ENCODE measurements at regions not wholly inside any gene's neighbourhood (a gene's known extent, or its start where the extent isn't known, plus 50 kb on each side); places are given as distances from the start of the nearest gene placed in this dataset.

DNA sequence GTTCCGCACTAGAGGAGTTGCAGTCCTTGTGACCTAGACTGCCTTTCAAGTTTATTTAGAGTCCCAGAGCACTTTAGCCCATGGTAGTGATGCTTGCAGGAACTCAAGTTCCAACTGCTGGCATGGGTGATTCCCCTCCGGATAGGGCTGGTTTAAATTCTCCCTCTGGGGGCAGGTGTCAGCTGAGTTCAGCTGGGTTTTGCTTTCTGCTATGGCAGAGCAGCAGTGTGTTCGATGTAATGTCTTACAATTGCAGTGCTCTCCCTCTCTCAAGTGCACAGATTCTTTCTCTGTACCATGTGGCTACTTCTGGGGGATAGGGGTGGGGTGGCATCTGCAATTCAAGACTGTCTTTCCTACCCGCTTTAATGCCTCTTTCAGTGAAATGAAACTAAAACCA lies 164.8 kb upstream of the ZIC3 start:
- ChIA-PET POLR2A (no interaction called here), CTCF (no interaction called here)
- H3K27ac ChIP-seq (ENCODE audit: low read depth, low read length), result no peak overlapping the region

DNA sequence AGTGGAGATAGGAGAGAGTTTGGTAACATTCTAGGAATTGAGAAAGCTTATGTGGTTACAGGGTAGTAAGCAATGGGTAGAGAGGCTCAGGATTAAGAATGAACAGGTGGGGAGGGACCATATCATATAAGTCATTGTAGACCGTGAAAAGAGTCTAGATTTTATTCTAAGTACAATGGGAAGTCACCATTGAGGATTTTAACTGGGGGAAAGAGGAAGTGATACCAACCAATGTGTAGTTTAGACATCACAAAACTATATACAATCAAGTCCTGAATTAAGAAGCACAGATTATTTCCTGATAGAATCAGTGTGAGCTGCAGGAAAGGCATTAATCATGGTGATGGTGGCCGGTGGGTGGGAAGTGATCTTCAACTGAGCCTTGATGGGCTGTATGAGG lies 178.3 kb upstream of the ZIC3 start:
- Histone ChIP-seq H3K9me3 (ENCODE audit: control insufficient read depth, insufficient read depth, low read length) (no peaks in the 10 kb centered on the region), H3K27me3 (ENCODE audit: control insufficient read depth, insufficient read depth, low read length) (no peaks in the 10 kb centered on the region), H3K4me3 (ENCODE audit: low read depth, low read length) (no peak overlapping the region), H3K27ac (ENCODE audit: low read depth, low read length) (no peak overlapping the region)
- CTCF ChIA-PET, result no interaction called here
- POLR2A ChIA-PET, result no interaction called here
- no peak for DNase-seq (ENCODE audit: low read depth, low spot score)
- TF ChIP-seq CTCF (IDR thresholded peaks at IDR 0.05; ENCODE audit: low read depth, low read length), result no peak

More for the DNA sequence above, 164.8 kb upstream of the ZIC3 start:
- DNase-seq (ENCODE audit: low read depth, low spot score), result no peak
- no peak overlapping the region for H3K4me3 ChIP-seq (ENCODE audit: low read depth, low read length)
- no peaks in the 10 kb centered on the region for H3K27me3 ChIP-seq (ENCODE audit: control insufficient read depth, insufficient read depth, low read length)
- H3K9me3 ChIP-seq (ENCODE audit: control insufficient read depth, insufficient read depth, low read length), result peaks cover 17% of the 10 kb centered on the region
- no peak for TF ChIP-seq CTCF (IDR thresholded peaks at IDR 0.05; ENCODE audit: low read depth, low read length)

DNA sequence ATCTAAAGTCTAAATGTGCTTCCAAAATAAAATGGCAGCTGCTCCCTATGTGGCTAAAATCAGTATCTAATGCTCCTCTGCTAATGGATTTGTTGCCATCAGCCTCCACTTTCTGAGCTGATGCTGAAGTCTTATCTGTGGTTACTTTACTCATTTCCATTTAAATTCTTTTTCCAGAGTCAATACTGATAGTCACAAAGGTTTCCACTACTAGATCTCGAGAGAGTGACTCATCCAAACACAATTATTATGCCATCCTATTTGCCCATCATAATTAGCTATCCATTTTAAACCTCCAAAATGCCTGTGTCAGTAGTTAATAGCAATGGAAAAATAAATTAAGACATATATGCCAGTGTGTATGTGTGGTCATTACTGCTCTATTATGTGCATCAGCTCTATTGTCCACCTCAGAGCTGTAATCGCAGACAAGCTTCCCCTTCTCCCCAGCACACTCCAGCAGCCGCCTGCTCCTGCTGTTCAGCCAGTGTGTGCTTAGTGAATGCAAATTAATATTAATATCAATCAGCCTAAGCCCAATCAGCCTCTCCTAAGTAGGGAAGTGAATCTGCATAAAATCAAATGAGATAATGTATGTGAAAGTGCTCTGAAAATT lies 199.8 kb upstream of the ZIC3 start:
- Histone ChIP-seq H3K27ac (ENCODE audit: low read depth, low read length) (no peak overlapping the region), H3K9me3 (ENCODE audit: control insufficient read depth, insufficient read depth, low read length) (no peaks in the 10 kb centered on the region), H3K4me3 (ENCODE audit: low read depth, low read length) (no peak overlapping the region), H3K27me3 (ENCODE audit: control insufficient read depth, insufficient read depth, low read length) (no peaks in the 10 kb centered on the region)
- DNase-seq (ENCODE audit: low read depth, low spot score), result no peak
- CTCF ChIA-PET, result no interaction called here
- TF ChIP-seq CTCF (IDR thresholded peaks at IDR 0.05; ENCODE audit: low read depth, low read length), result no peak
- POLR2A ChIA-PET, result no interaction called here

DNA sequence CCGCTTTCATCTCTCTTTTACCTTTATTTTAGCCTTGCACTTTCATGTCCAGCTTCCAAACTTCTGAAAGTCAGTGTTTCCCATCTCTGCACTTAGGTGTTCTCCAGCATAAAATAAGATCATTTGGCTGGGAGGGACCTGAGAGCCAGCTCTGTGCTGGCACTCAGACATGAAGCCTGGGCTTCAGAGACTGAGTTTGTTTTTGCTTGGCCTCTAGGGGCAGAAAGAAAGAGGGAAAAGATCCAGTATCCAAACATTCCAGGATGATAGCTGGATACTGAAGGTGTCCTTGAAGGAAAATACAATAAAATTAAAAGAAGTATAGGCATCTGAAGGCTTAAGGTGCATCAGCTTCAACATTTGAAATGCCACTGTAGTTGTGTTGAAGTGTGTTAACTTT lies 202.4 kb upstream of the ZIC3 start:
- no peak for DNase-seq (ENCODE audit: low read depth, low spot score)
- Histone ChIP-seq H3K9me3 (ENCODE audit: control insufficient read depth, insufficient read depth, low read length) (no peaks in the 10 kb centered on the region), H3K27me3 (ENCODE audit: control insufficient read depth, insufficient read depth, low read length) (no peaks in the 10 kb centered on the region), H3K4me3 (ENCODE audit: low read depth, low read length) (no peak overlapping the region), H3K27ac (ENCODE audit: low read depth, low read length) (no peak overlapping the region)
- CTCF ChIA-PET, result no interaction called here
- POLR2A ChIA-PET, result no interaction called here
- TF ChIP-seq CTCF (IDR thresholded peaks at IDR 0.05; ENCODE audit: low read depth, low read length), result no peak

DNA sequence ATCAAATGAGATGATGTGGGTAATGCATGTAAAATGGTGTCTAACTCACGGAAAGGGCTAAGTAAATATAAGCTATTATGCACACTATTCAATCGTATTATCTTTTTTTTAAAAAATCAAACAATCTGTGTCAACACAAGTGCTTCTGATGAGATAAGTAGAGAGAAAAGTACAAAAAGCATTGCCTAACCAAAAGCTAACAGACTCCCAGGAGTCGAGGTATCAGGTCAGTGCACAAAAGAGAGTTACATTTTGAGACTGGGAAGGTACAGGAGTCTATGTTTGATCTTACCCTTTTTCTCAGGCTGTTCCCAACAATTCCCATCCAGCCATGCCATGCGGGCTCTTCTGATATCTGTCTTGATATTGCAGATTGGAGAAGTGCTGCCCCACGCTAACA lies 203.3 kb upstream of the ZIC3 start:
- no peaks in the 10 kb centered on the region for H3K9me3 ChIP-seq (ENCODE audit: control insufficient read depth, insufficient read depth, low read length)
- no peaks in the 10 kb centered on the region for H3K27me3 ChIP-seq (ENCODE audit: control insufficient read depth, insufficient read depth, low read length)
- CTCF ChIA-PET, result no interaction called here
- TF ChIP-seq CTCF (IDR thresholded peaks at IDR 0.05; ENCODE audit: low read depth, low read length), result no peak
- no peak for DNase-seq (ENCODE audit: low read depth, low spot score)
- POLR2A ChIA-PET, result no interaction called here
- no peak overlapping the region for H3K27ac ChIP-seq (ENCODE audit: low read depth, low read length)
- no peak overlapping the region for H3K4me3 ChIP-seq (ENCODE audit: low read depth, low read length)

Data from AG04450 (cell line).